Hematopoietic multipotent progenitor cell treated with erythropoietin and hydrocortisone succinate and interleukin-3 and kit ligand, for 15 days (in vitro differentiated cells): ENCODE measurements at regions not wholly inside any gene's neighbourhood (a gene's known extent, or its start where the extent isn't known, plus 50 kb on each side); places are given as distances from the start of the nearest gene placed in this dataset.

ENCODE experiments used
- DNase-seq: peaks from one replicate; pipeline ENCODE4 v3.0.0-alpha.2; 2015; ENCODE audit warnings: low spot score

- no peak for DNase-seq
Observed at GRCh38 chr12:24759155-24759554, 189.7 kb downstream of the BCAT1 start.

- no peak for DNase-seq
Observed at GRCh38 chr12:24756479-24757024, 192.3 kb downstream of the BCAT1 start.

- DNase-seq, result no peak
Observed at GRCh38 chr12:24754690-24755638, 193.9 kb downstream of the BCAT1 start.

GRCh38 chr12:24752763-24753462, 196.0 kb downstream of the BCAT1 start:
- no peak for DNase-seq

GRCh38 chr12:24751181-24751580, 197.7 kb downstream of the BCAT1 start:
- no peak for DNase-seq

GRCh38 chr12:24750263-24750662, 198.6 kb downstream of the BCAT1 start:
- no peak for DNase-seq

- no peak for DNase-seq
Observed at GRCh38 chr12:24749171-24749570, 199.7 kb downstream of the BCAT1 start.

- DNase-seq, result no peak
Observed at GRCh38 chr12:24748326-24748725, 200.6 kb downstream of the BCAT1 start.

GRCh38 chr12:24746864-24747263, 202.0 kb downstream of the BCAT1 start:
- DNase-seq, result no peak

- DNase-seq, result no peak
Observed at GRCh38 chr12:24746006-24746671, 202.8 kb downstream of the BCAT1 start.

GRCh38 chr12:24743941-24744793, 204.7 kb downstream of the BCAT1 start:
- DNase-seq, result peak; percentile 45

GRCh38 chr12:24742378-24742777, 206.5 kb downstream of the BCAT1 start:
- no peak for DNase-seq

GRCh38 chr12:24741216-24741615, 207.7 kb downstream of the BCAT1 start:
- no peak for DNase-seq

GRCh38 chr12:24739106-24739779, 209.7 kb downstream of the BCAT1 start:
- no peak for DNase-seq

GRCh38 chr12:24738441-24738840, 210.5 kb downstream of the BCAT1 start:
- no peak for DNase-seq

GRCh38 chr12:24731596-24731995, 217.3 kb downstream of the BCAT1 start:
- no peak for DNase-seq

- no peak for DNase-seq
Observed at GRCh38 chr12:24730489-24730896, 218.4 kb downstream of the BCAT1 start.

GRCh38 chr12:24728826-24729225, 220.1 kb downstream of the BCAT1 start:
- DNase-seq, result no peak

- no peak for DNase-seq
Observed at GRCh38 chr12:24728366-24728765, 220.5 kb downstream of the BCAT1 start.

- DNase-seq, result no peak
Observed at GRCh38 chr12:24725616-24726015, 223.3 kb downstream of the BCAT1 start.

GRCh38 chr12:24724814-24725213, 224.1 kb downstream of the BCAT1 start:
- DNase-seq, result no peak
